SK-N-SH (cell line): ENCODE measurements at regions not wholly inside any gene's neighbourhood (a gene's known extent, or its start where the extent isn't known, plus 50 kb on each side); places are given as distances from the start of the nearest gene placed in this dataset.

Source experiments
- CTCF ChIA-PET: fragments of 300-600, 350-600 bp; formaldehyde crosslinking; extraction: SDS; loops from one replicate; lab custom pipeline; 2021; lab: Yijun Ruan, JAX
- POLR2A ChIA-PET: fragments of 350-600 bp; sonication (Branson Sonifier 250); formaldehyde crosslinking; extraction: SDS; loops from one replicate; lab custom pipeline; 2020; ENCODE audit warnings: antibody characterized with exemption, inconsistent platforms; lab: Yijun Ruan, JAX
- DNase-seq: peaks from one replicate; pipeline ENCODE4 v3.0.0; 2012
- H2AFZ ChIP-seq: fragments of 200-600 bp; sonication (generic); 2 replicates; pipeline ENCODE4 v1.8.1; 2016; ENCODE audit warnings: antibody characterized with exemption, mild to moderate bottlenecking, low read depth
- H3F3A ChIP-seq: fragments of 200-600 bp; sonication (generic); replicated peaks from 2 replicates; pipeline ENCODE3; 2016; ENCODE audit warnings: antibody characterized with exemption, mild to moderate bottlenecking; ENCODE audit not compliant: insufficient read depth
- H3K27ac ChIP-seq, 2 experiments: fragments of 200-500 bp in 1 of 2; fragments of 200-600 bp in 1 of 2; sonication (Bioruptor generic) in 1 of 2; sonication (generic), shearing (Covaris generic) in 1 of 2; 2 replicates each; pipeline versions ENCODE4 v1.5.1 to v1.6.1; 2014 to 2016; ENCODE audit warnings: low read depth in 2 of 2, inconsistent platforms in 1 of 2, low read length in 1 of 2, mild to moderate bottlenecking in 1 of 2, mixed read lengths in 1 of 2
- H3K27me3 ChIP-seq: fragments of 200-600 bp; sonication (generic), shearing (Covaris generic); 2 replicates; pipeline ENCODE4 v1.6.1; 2016; ENCODE audit warnings: mixed run types; ENCODE audit not compliant: insufficient read depth
- H3K36me3 ChIP-seq, 2 experiments: fragments of 200-500 bp in 1 of 2; fragments of 200-600 bp in 1 of 2; sonication (Bioruptor generic) in 1 of 2; sonication (generic) in 1 of 2; replicated peaks in 1 of 2; 2 replicates each; pipeline versions ENCODE3 to v1.5.1; 2014 to 2016; ENCODE audit warnings: low read length in 1 of 2, mild to moderate bottlenecking in 1 of 2; ENCODE audit not compliant: insufficient read depth in 2 of 2, control insufficient read depth in 1 of 2
- H3K4me1 ChIP-seq, 2 experiments: fragments of 200-500 bp in 1 of 2; fragments of 200-600 bp in 1 of 2; sonication (Bioruptor generic) in 1 of 2; sonication (generic), shearing (Covaris generic) in 1 of 2; 2 replicates each; pipeline versions ENCODE4 v1.5.1 to v1.6.1; 2014 to 2016; ENCODE audit warnings: low read depth in 1 of 2, low read length in 1 of 2, mixed run types in 1 of 2; ENCODE audit not compliant: insufficient read depth in 2 of 2, control insufficient read depth in 1 of 2
- H3K4me2 ChIP-seq: fragments of 200-600 bp; sonication (generic), shearing (Covaris generic); 2 replicates; pipeline ENCODE4 v1.6.1; 2017; ENCODE audit warnings: mixed run types
- H3K4me3 ChIP-seq, 2 experiments: fragments of 200-500 bp in 1 of 2; fragments of 200-600 bp in 1 of 2; sonication (Bioruptor generic) in 1 of 2; sonication (generic), shearing (Covaris generic) in 1 of 2; 2 replicates each; pipeline versions ENCODE4 v1.5.1 to v1.8.1; 2014 to 2016; ENCODE audit warnings: low read depth in 2 of 2, inconsistent platforms in 1 of 2, low read length in 1 of 2, mild to moderate bottlenecking in 1 of 2, mixed read lengths in 1 of 2, moderate library complexity in 1 of 2
- H3K79me2 ChIP-seq: fragments of 200-600 bp; sonication (generic); 2 replicates; pipeline ENCODE4 v1.8.1; 2017; ENCODE audit warnings: mild to moderate bottlenecking; ENCODE audit not compliant: insufficient read depth
- H3K9ac ChIP-seq: fragments of 200-600 bp; sonication (generic); 2 replicates; pipeline ENCODE4 v1.6.1; 2017; ENCODE audit warnings: mixed run types
- H3K9me2 ChIP-seq: fragments of 200-600 bp; sonication (generic); 2 replicates; pipeline ENCODE4 v1.6.1; 2017; ENCODE audit warnings: mixed run types
- H3K9me3 ChIP-seq: fragments of 200-600 bp; sonication (generic); 2 replicates; pipeline ENCODE4 v1.6.1; 2017; ENCODE audit warnings: mixed run types, mild to moderate bottlenecking, moderate library complexity
- H4K20me1 ChIP-seq: fragments of 200-600 bp; sonication (generic); 2 replicates; pipeline ENCODE4 v1.6.1; 2017; ENCODE audit warnings: mild to moderate bottlenecking, mixed run types; ENCODE audit not compliant: insufficient read depth
- CHD2 ChIP-seq: fragments of 150-350 bp; IDR thresholded peaks from 2 replicates; pipeline ENCODE4 v1.6.1; 2018; ENCODE audit warnings: low read length; ENCODE audit not compliant: partially characterized antibody
- EP300 ChIP-seq, 2 experiments: IDR thresholded peaks; 2 replicates each; pipeline versions ENCODE4 v1.4.0 to v1.6.1; 2012; ENCODE audit warnings: borderline replicate concordance in 1 of 2, low read depth in 1 of 2, low read length in 1 of 2
- FOSL2 ChIP-seq: IDR thresholded peaks from 2 replicates; pipeline ENCODE4 v1.4.0; 2012; ENCODE audit warnings: low read depth, mild to moderate bottlenecking, moderate library complexity, borderline replicate concordance
- GATA2 ChIP-seq: sonication (generic); formaldehyde crosslinking; IDR thresholded peaks from 2 replicates; pipeline ENCODE4 v1.5.0; 2020; ENCODE audit warnings: mild to moderate bottlenecking, missing genetic modification reagents
- JUND ChIP-seq: IDR thresholded peaks from 2 replicates; pipeline ENCODE4 v1.4.0; 2012
- RCOR1 ChIP-seq: fragments of 150-350 bp; IDR thresholded peaks from 2 replicates; pipeline ENCODE4 v1.6.1; 2017; ENCODE audit warnings: antibody characterized with exemption, low read length
- SIN3A ChIP-seq: IDR thresholded peaks from 2 replicates; pipeline ENCODE4 v1.6.1; 2012; ENCODE audit warnings: low read depth, mild to moderate bottlenecking, low read length, moderate library complexity, borderline replicate concordance
- TAF1 ChIP-seq: IDR thresholded peaks from 2 replicates; pipeline ENCODE4 v1.6.1; 2012; ENCODE audit warnings: low read depth, mild to moderate bottlenecking, low read length, moderate library complexity, borderline replicate concordance
- TCF12 ChIP-seq: IDR thresholded peaks from 2 replicates; pipeline ENCODE4 v1.4.0; 2012
- WGBS: methylation state at CpG from one replicate; pipeline ENCODE4 v1.1.6; 2017; ENCODE audit warnings: low lambda C conversion rate; 5-methylcytosine and 5-hydroxymethylcytosine counted together
- TF ChIP-seq, protein P1 (sequence below): IDR thresholded peaks from 2 replicates; pipeline ENCODE4 v1.4.0; 2012; ENCODE audit warnings: low read depth
- TF ChIP-seq, protein P2 (sequence below): IDR thresholded peaks from 2 replicates; pipeline ENCODE4 v1.4.0; 2012; ENCODE audit warnings: low read depth, borderline replicate concordance
- TF ChIP-seq, protein P3 (sequence below): fragments of 150-350 bp; IDR thresholded peaks from 2 replicates; pipeline ENCODE4 v1.6.1; 2016; ENCODE audit warnings: mild to moderate bottlenecking, low read depth, low read length

GRCh38 chr20:40279390-40279789, 409.6 kb downstream of the MAFB start:
- CTCF ChIA-PET: interaction anchor here (1.6 kb wide), 1 partner anchor 12 kb away, joined by 3 read pairs; no protein-coding TSS in a partner anchor

DNA sequence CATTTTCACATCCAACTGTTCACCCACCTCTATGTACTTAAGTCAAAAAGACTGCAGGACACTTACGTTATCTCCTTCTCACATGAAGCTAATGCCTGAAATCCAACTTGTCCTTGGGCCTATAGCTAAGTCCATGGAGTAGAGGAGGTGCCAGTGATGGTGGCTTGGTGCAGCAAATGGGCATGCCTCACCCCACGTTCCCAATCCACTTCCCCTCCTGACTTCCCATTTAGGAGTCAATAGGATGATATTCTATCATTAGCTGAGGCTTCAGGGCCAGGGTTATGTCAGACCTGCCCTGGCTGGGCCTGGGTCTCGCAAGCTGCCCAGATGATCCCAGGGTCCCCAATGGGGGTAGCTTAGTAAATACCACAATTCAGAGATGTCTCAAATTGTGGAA, 410.4 kb downstream of the MAFB start:
- no peaks in the 10 kb centered on the region for H3K9me2 ChIP-seq
- TF ChIP-seq TCF12 (no peak), CHD2 (no peak)
- TF ChIP-seq, protein P1, sequence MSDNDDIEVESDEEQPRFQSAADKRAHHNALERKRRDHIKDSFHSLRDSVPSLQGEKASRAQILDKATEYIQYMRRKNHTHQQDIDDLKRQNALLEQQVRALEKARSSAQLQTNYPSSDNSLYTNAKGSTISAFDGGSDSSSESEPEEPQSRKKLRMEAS: no peak
- H3K27me3 ChIP-seq: no peaks in the 10 kb centered on the region
- DNase-seq: no peak
- no peaks in the 10 kb centered on the region for H3K9me3 ChIP-seq
- H3K9ac ChIP-seq: no peak overlapping the region
- H3K27ac ChIP-seq: peak overlapping the region in 1 of 2 experiments; percentile 72; a peak in 1 of 4 replicates
- ChIA-PET POLR2A (no interaction called here), CTCF (interaction anchor here (1.2 to 1.7 kb wide), 2 partner anchors 14 to 23 kb away, joined by 3 to 6 read pairs; no protein-coding TSS in a partner anchor)
- H3K79me2 ChIP-seq: no peaks in the 10 kb centered on the region
- 42% methylated on average over 3 of the region's 3 CpGs for WGBS
- no peak overlapping the region for H3K4me2 ChIP-seq
- no peak overlapping the region for H2AFZ ChIP-seq
- H3K4me1 ChIP-seq: peaks cover 13 to 28% of the 10 kb centered on the region in 2 experiments; a peak in 3 of 4 replicates
- H3K36me3 ChIP-seq: no peaks in the 10 kb centered on the region
- no peak overlapping the region for H3K4me3 ChIP-seq
- no peaks in the 10 kb centered on the region for H4K20me1 ChIP-seq
- no peaks in the 10 kb centered on the region for H3F3A ChIP-seq

More at GRCh38 chr20:40279390-40279789, 409.6 kb downstream of the MAFB start:
- no peaks in the 10 kb centered on the region for H3F3A ChIP-seq
- H3K4me2 ChIP-seq: no peak overlapping the region; the same call in 1 of the 2 replicates
- no peaks in the 10 kb centered on the region for H4K20me1 ChIP-seq
- H2AFZ ChIP-seq: no peak overlapping the region
- POLR2A ChIA-PET: no interaction called here
- TF ChIP-seq SIN3A (no peak), EP300 (IDR thresholded peaks at IDR 0.05; ENCODE audit: borderline replicate concordance in 1 of 2, low read depth in 1 of 2, low read length in 1 of 2) (peak in 1 of 2 experiments; percentile 29; a peak in 1 of 4 replicates), TCF12 (peak; percentile 91), JUND (peak; percentile 38; the same call in 1 of the 2 replicates), GATA2 (CRISPR knock-in tag) (no peak), FOSL2 (peak; percentile 48; the same call in 1 of the 2 replicates), RCOR1 (0 out of 2 replicates have a peak, but pooled peaks have one; percentile 5), TAF1 (no peak)
- TF ChIP-seq, protein P2, sequence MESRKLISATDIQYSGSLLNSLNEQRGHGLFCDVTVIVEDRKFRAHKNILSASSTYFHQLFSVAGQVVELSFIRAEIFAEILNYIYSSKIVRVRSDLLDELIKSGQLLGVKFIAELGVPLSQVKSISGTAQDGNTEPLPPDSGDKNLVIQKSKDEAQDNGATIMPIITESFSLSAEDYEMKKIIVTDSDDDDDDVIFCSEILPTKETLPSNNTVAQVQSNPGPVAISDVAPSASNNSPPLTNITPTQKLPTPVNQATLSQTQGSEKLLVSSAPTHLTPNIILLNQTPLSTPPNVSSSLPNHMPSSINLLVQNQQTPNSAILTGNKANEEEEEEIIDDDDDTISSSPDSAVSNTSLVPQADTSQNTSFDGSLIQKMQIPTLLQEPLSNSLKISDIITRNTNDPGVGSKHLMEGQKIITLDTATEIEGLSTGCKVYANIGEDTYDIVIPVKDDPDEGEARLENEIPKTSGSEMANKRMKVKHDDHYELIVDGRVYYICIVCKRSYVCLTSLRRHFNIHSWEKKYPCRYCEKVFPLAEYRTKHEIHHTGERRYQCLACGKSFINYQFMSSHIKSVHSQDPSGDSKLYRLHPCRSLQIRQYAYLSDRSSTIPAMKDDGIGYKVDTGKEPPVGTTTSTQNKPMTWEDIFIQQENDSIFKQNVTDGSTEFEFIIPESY: no peak
- TF ChIP-seq, protein P3, sequence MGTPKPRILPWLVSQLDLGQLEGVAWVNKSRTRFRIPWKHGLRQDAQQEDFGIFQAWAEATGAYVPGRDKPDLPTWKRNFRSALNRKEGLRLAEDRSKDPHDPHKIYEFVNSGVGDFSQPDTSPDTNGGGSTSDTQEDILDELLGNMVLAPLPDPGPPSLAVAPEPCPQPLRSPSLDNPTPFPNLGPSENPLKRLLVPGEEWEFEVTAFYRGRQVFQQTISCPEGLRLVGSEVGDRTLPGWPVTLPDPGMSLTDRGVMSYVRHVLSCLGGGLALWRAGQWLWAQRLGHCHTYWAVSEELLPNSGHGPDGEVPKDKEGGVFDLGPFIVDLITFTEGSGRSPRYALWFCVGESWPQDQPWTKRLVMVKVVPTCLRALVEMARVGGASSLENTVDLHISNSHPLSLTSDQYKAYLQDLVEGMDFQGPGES: no peak
- H3K36me3 ChIP-seq: no peaks in the 10 kb centered on the region
- WGBS: 16% methylated on average over 1 of the region's 1 CpG
- peaks cover 13 to 28% of the 10 kb centered on the region in 2 experiments; a peak in 3 of 4 replicates for H3K4me1 ChIP-seq
- H3K27me3 ChIP-seq: no peaks in the 10 kb centered on the region
- H3K27ac ChIP-seq: peak overlapping the region; percentile 32 to 72; a peak in 3 of 4 replicates
- H3K9me2 ChIP-seq: no peaks in the 10 kb centered on the region
- no peaks in the 10 kb centered on the region for H3K79me2 ChIP-seq
- H3K9ac ChIP-seq: no peak overlapping the region
- DNase-seq: peak; percentile 61
- H3K4me3 ChIP-seq: no peak overlapping the region
- no peaks in the 10 kb centered on the region for H3K9me3 ChIP-seq
